ENCODE measurements at regions not wholly inside any gene's neighbourhood (a gene's known extent, or its start where the extent isn't known, plus 50 kb on each side); places are given as distances from the start of the nearest gene placed in this dataset.

GRCh38 chr5:165805756-165806155, 2300.3 kb downstream of the MAT2B start:
- in situ Hi-C loops (cut with MboI; ENCODE audit: low sequenced_read_pairs) = no loop called here

- in situ Hi-C loops (cut with MboI; ENCODE audit: low sequenced_read_pairs) = no loop called here
Measured at GRCh38 chr5:165808335-165808734, 2302.9 kb downstream of the MAT2B start.

GRCh38 chr5:165809914-165810313, 2304.5 kb downstream of the MAT2B start:
- in situ Hi-C loops (cut with MboI; ENCODE audit: low sequenced_read_pairs) = no loop called here

- in situ Hi-C loops (cut with MboI; ENCODE audit: low sequenced_read_pairs) = no loop called here
Measured at GRCh38 chr5:165829504-165829903, 2324.1 kb downstream of the MAT2B start.

GRCh38 chr5:165834891-165835290, 2329.5 kb downstream of the MAT2B start:
- in situ Hi-C loops (cut with MboI; ENCODE audit: low sequenced_read_pairs) = no loop called here

- in situ Hi-C loops (cut with MboI; ENCODE audit: low sequenced_read_pairs) = no loop called here
Measured at GRCh38 chr5:165836046-165836445, 2330.6 kb downstream of the MAT2B start.

- in situ Hi-C loops (cut with MboI; ENCODE audit: low sequenced_read_pairs) = no loop called here
Measured at GRCh38 chr5:165837286-165837685, 2331.9 kb downstream of the MAT2B start.

GRCh38 chr5:165844571-165844970, 2339.2 kb downstream of the MAT2B start:
- in situ Hi-C loops (cut with MboI; ENCODE audit: low sequenced_read_pairs) = no loop called here

GRCh38 chr5:165858118-165858517, 2352.7 kb downstream of the MAT2B start:
- in situ Hi-C loops (cut with MboI; ENCODE audit: low sequenced_read_pairs) = no loop called here

GRCh38 chr5:165859251-165859650, 2353.8 kb downstream of the MAT2B start:
- in situ Hi-C loops (cut with MboI; ENCODE audit: low sequenced_read_pairs) = no loop called here

GRCh38 chr5:165863239-165863638, 2357.8 kb downstream of the MAT2B start:
- in situ Hi-C loops (cut with MboI; ENCODE audit: low sequenced_read_pairs) = no loop called here

GRCh38 chr5:165871291-165871690, 2365.9 kb downstream of the MAT2B start:
- in situ Hi-C loops (cut with MboI; ENCODE audit: low sequenced_read_pairs) = no loop called here

GRCh38 chr5:165874851-165875250, 2369.4 kb downstream of the MAT2B start:
- in situ Hi-C loops (cut with MboI; ENCODE audit: low sequenced_read_pairs) = no loop called here

- in situ Hi-C loops (cut with MboI; ENCODE audit: low sequenced_read_pairs) = no loop called here
Measured at GRCh38 chr5:165876538-165876937, 2371.1 kb downstream of the MAT2B start.

- in situ Hi-C loops (cut with MboI; ENCODE audit: low sequenced_read_pairs) = no loop called here
Measured at GRCh38 chr5:165877475-165877874, 2372.1 kb downstream of the MAT2B start.

GRCh38 chr5:165881259-165881658, 2375.8 kb downstream of the MAT2B start:
- in situ Hi-C loops (cut with MboI; ENCODE audit: low sequenced_read_pairs) = no loop called here

- in situ Hi-C loops (cut with MboI; ENCODE audit: low sequenced_read_pairs) = no loop called here
Measured at GRCh38 chr5:165882099-165882498, 2376.7 kb downstream of the MAT2B start.

- in situ Hi-C loops (cut with MboI; ENCODE audit: low sequenced_read_pairs) = no loop called here
Measured at GRCh38 chr5:165885623-165886350, 2380.4 kb downstream of the MAT2B start.

GRCh38 chr5:165887147-165887546, 2381.7 kb downstream of the MAT2B start:
- in situ Hi-C loops (cut with MboI; ENCODE audit: low sequenced_read_pairs) = no loop called here

GRCh38 chr5:165892383-165892782, 2387.0 kb downstream of the MAT2B start:
- in situ Hi-C loops (cut with MboI; ENCODE audit: low sequenced_read_pairs) = no loop called here

- in situ Hi-C loops (cut with MboI; ENCODE audit: low sequenced_read_pairs) = no loop called here
Measured at GRCh38 chr5:165894916-165895315, 2389.5 kb downstream of the MAT2B start.

GRCh38 chr5:165903835-165904234, 2387.6 kb upstream of the WWC1 start:
- in situ Hi-C loops (cut with MboI; ENCODE audit: low sequenced_read_pairs) = no loop called here

- in situ Hi-C loops (cut with MboI; ENCODE audit: low sequenced_read_pairs) = no loop called here
Measured at GRCh38 chr5:165906871-165907270, 2384.6 kb upstream of the WWC1 start.

All from HL-60/S4 (cell line).